Keratinocyte (primary cell): ENCODE measurements at regions not wholly inside any gene's neighbourhood (a gene's known extent, or its start where the extent isn't known, plus 50 kb on each side); places are given as distances from the start of the nearest gene placed in this dataset.

Experiments
- EZH2 ChIP-seq: IDR thresholded peaks from one replicate; pipeline ENCODE4 v1.6.1; 2012; ENCODE audit warnings: inconsistent platforms, mild to moderate bottlenecking, low read length, moderate library complexity
- TF ChIP-seq, protein P1 (sequence below), 3 experiments: IDR thresholded peaks in 1 of 3; conservative IDR thresholded peaks in 1 of 3; optimal IDR thresholded peaks in 1 of 3; 2 replicates in 2 of 3; 3 replicates in 1 of 3; pipeline versions ENCODE3 to v1.5.1; 2011; ENCODE audit warnings: low read length in 3 of 3, mild to moderate bottlenecking in 3 of 3, moderate library complexity in 2 of 3, control low read depth in 1 of 3, inconsistent platforms in 1 of 3; ENCODE audit not compliant: insufficient read depth in 2 of 3; ENCODE audit errors: extremely low read depth in 1 of 3

DNA sequence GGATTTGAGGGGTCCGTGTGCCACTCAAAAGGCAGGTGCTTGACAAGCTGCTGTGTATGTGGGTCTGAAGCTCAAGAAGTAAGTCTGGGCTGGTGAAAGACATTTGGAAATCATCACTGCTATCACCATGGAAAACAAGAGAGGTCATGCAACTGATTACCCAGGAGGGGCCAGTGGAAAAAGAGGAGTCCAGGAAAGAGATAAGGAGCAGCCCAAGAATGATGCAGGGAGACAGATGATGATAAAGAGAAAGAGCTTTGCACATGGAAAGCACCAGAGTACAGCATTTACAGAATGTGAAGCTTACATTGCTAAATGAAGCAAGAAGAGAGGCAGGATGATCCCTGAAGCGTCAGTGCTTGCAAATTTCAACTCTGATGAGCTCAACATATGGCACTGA is 203.2 kb downstream of the SETD4 start:
- TF ChIP-seq, protein P1, sequence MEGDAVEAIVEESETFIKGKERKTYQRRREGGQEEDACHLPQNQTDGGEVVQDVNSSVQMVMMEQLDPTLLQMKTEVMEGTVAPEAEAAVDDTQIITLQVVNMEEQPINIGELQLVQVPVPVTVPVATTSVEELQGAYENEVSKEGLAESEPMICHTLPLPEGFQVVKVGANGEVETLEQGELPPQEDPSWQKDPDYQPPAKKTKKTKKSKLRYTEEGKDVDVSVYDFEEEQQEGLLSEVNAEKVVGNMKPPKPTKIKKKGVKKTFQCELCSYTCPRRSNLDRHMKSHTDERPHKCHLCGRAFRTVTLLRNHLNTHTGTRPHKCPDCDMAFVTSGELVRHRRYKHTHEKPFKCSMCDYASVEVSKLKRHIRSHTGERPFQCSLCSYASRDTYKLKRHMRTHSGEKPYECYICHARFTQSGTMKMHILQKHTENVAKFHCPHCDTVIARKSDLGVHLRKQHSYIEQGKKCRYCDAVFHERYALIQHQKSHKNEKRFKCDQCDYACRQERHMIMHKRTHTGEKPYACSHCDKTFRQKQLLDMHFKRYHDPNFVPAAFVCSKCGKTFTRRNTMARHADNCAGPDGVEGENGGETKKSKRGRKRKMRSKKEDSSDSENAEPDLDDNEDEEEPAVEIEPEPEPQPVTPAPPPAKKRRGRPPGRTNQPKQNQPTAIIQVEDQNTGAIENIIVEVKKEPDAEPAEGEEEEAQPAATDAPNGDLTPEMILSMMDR (optimal IDR thresholded peaks at IDR 0.05 in 1 of 3, IDR thresholded peaks at IDR 0.05 in 1 of 3, conservative IDR thresholded peaks at IDR 0.05 in 1 of 3; ENCODE audit: extremely low read depth in 1 of 3, insufficient read depth in 2 of 3, low read length in 3 of 3): no peak
- TF ChIP-seq EZH2: no peak
